Stimulated activated CD8-positive, alpha-beta memory T cell treated with anti-CD3 and anti-CD28 coated beads, Interleukin-2, amount 100 ng/mL, for 48 hours (primary cell): ENCODE measurements at regions not wholly inside any gene's neighbourhood (a gene's known extent, or its start where the extent isn't known, plus 50 kb on each side); places are given as distances from the start of the nearest gene placed in this dataset.

Source experiments
- DNase-seq, 2 donors: peaks; one replicate each; pipeline ENCODE4 v3.0.0-alpha.2; 2020; ENCODE audit warnings: low read depth in 2 of 2

DNA sequence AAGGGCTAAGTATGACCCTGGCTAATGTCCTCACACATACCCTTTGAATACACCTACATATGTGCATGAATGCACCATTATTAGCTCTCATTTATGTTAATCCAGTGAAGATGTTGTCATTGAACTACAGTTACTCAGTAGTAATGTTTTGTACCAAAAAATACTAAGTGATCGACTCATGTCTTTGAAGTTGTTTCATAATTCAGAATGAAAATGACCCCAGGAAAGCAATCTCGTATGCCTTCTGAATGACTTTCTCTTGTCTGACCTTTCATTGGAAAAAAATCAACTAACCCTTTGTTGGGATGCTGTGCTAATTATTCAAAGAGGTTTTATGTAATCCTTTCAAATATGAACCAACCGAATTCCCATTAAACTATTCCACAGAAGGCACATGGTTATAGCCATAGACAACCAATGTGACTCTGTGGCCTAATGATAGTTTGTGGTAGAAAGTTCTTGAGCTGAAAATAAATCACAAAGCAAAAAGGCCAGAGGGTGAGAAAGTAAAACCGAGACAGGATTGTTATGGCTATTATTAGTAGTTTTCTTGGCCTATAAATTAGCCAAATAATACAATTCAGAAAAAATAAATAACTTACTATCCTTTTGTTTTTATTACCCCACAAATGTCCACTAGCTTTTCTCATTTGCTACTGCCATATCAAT lies 86.8 kb upstream of the STARD13 start:
- DNase-seq, result no peak

DNA sequence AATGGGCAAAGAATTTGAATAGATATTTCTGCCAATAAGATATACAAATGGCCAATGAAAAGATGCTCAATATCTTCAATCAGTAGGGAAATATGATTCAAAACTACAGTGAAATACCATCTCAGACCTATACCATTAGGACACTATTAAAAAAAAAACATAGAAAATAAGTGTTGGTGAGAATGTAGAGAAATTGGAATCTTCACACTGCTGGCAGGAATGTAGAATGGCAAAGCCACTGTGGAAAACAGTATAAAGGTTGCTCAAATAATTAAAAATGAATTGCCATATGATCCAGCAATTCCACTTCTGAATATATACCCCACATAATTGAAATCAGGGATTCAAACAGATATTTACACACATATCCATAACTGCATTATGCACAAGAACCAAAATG lies 88.1 kb upstream of the STARD13 start:
- no peak for DNase-seq

DNA sequence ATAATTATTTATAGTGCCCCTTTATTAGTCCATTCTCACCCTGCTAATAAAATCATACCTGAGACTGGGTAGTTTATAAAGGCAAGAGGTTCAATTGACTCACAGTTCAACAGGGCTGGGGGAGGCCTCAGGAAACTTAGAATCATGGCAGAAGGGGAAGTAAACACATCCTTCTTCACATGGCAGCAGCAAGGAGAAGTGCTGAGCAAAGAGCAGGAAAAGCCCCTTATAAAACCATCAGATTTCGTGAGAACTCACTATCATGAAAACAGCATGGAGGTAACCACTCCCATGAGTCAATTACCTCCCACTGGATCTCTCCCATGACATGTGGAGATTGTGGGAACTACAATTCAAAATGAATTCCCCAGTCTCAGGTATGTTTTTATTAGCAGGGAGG lies 89.9 kb upstream of the STARD13 start:
- DNase-seq, result no peak

DNA sequence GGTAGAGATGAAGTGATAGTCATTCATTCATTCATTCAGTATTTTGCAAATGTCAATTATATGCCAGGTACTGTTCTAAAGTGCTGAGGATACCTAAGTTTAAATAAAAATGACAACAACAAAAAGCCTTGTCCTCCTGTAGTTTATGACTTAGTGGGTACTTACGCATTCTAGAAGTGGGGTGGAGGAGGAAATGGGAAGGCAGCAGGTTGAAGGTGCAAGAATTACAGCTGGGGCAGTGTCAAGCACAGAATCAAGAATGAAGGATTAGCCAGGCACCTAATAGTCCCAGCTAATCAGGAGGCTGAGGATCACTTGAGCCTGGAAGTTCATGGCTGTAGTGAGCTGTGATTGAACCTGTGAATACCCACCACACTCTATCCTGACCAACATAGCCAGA lies 90.7 kb upstream of the STARD13 start:
- no peak for DNase-seq

DNA sequence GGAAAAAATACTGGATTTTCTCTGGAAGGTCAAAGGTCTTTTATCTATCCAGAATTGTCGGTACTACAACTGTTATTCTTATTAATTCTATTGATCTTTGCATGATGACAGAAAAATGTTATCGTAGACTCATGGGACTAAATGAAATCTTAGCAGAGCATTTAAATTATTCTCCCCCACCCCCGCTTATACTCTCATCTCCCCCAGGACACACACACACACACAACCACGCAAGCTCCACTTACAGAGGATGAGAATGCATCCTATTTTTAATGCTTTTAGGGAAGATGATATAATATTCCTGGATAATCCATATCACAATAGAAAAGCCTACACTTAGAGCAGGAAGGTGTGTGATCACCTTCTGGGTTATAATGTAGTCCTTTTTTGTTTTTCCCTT lies 91.9 kb upstream of the STARD13 start:
- no peak for DNase-seq

DNA sequence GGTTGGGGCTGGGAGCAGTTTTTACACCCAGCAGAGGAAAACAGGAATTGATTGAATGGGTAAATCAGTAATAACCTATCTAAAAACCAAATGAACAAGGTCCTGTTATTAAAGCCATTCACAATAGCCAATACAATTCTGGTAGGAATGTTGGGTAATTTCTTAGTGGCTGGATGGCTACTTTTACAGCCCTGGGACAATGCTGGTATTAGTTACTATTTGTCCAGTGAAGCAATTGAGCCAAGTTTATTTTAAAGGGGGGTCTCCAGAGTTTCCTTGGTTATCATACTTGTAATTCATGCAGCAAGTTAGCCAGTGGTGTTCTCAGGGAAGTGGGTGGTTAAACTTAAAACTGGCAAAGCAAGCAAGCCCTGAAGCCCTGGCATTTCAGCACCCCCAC lies 92.3 kb upstream of the STARD13 start:
- no peak for DNase-seq

DNA sequence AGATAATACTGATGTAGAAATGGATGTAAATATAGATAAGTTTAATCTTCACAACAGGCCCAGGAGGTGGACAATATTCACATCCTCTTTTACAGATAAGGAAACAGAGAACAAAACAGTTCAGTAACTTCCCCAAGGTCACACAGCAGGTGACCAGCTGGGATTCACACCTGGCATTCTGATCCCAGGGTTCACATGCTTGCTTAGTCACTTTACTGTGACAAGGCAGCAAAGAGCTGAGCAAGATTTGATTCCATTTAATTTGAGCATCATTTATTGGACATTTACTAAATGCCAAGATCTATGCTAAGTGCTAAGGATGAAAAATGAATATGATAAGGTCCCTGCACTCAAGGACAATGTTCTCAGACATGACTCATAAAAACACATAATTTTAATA lies 94.1 kb upstream of the STARD13 start:
- DNase-seq, result no peak

DNA sequence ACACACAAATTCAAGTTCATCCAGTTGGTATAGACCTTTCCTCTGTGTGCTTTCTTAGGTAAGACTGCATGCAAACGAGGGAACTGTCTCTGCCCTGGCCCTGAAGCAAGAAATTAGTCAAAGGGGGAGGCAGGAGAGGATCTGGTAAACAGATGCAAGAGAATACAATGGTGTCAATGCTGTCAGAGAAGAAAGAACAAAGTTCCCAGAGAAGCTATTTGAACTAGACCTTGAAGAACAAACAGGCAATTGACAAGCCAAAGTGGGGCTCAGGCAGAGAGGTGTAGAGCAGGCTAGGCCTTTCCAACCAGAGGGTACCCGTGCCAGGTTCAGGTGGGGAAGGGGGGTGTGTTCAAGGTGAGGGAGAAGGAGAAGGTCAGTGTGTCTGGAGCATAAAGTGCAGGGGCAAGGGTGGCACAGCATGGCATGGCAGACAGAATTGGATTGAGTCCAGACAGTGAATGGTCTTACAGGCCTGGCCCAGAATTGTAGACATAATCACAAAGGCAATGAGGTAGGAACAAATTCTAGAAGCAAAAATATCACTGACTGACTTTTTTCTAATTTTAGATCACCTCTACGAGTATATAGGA lies 95.0 kb upstream of the STARD13 start:
- no peak for DNase-seq

DNA sequence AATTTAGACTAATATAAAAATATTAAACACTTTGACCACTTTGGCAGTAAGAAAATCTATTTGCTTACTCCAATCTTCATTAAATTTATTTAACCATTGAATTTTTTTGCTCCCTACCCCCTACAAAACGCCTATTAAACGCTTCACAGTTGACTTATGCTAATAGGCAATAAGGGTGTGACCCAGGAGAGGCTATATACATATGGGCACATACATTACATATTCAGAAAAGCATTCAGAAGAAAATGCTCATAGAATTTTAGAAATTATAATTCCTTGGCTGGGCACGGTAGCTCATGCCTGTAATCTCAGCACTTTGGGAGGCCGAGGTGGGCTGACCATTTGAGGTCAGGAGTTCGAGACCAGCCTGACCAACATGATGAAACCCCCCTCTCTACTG lies 95.6 kb upstream of the STARD13 start:
- no peak for DNase-seq

DNA sequence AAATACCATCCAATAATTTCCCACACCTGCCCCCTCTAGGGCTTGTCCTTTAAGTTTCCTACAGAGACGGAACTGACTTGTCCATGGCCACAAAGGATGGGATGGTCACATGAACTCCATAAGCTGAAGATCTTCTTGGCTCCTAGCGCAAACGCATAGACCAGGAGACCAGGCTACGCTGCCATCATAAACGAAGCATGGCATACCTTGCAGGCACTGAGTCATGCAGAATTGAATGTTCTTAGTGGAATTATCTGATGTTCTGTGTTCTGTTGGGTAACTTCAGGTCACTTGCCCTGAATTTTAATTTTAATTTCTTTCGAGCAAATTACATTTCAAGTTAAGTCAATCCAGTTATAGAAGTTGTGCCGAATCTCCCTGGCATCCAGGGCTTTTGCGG lies 96.4 kb upstream of the STARD13 start:
- DNase-seq, result no peak

DNA sequence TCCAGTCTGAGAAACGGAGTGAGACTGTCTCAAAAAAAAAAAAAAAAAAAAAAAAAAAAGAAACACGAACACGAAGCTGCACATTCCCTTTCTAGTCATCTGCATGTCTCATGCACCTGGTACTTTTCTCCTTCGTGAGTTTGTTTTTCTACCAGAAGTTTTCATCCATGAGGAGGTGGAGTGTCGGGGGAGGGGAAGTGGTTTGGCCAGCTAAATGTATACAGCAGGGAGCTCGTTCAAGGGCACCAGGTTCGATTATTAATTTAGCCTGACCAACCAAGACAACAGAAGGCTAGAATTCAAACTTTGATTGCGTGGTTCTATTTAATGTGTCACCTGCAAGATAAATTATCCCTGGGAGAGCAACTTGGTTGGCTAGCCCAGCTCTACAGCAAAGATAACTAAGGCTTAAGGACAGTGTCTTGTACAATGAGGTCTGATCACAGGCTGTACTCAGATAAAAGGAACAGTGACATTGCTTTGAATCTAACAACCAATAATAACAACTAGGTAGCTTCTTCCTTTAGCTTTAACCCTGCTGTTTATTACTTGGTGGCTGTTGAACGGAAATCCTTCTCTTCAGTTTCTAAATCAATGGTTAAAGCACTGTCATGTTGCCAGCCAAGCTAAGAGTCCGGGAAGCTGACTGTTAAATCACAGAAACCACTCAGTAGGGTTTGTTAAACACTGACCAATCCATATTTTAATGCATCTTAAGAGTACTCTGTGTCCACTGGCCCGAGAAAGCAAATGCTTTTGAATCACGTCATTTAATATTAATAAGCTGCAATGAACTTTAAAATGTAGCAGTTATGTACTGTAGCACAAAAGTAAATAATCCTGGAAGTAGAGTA lies 98.4 kb upstream of the STARD13 start:
- DNase-seq, result no peak

DNA sequence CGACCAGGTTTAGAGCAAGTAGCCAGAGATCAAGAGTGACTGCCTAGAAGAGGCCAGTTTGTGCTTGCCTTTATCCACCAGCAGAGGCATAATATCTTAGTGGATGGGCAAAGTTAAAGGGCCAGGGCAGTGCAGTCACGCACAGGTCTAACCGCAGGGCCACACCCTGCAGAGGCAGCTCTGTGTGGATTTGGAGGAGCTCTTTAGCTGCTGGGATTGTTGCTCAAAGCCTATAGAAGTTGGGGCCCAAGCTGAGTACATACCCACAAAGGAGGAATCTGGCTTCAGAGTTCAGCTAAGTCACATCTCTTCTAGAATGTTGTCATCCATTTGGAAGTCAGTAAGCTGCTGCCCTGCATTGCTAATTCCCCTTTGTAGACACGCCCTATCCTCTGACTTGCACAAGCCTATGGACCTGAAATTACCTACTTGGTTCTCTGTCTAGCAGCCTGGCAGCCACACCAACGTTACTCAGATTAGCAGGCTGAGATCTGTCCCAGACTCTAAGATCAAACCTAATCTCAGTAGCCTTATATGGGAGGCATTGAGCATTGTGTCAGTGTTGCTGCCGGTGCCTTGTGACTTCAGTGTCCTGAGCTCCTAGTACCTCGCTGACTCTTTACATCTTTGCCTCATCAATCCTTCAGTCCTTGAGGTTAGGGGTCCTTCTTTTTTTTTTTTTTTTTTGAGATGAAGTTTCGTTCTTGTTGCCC lies 102.9 kb upstream of the STARD13 start:
- DNase-seq, result no peak

DNA sequence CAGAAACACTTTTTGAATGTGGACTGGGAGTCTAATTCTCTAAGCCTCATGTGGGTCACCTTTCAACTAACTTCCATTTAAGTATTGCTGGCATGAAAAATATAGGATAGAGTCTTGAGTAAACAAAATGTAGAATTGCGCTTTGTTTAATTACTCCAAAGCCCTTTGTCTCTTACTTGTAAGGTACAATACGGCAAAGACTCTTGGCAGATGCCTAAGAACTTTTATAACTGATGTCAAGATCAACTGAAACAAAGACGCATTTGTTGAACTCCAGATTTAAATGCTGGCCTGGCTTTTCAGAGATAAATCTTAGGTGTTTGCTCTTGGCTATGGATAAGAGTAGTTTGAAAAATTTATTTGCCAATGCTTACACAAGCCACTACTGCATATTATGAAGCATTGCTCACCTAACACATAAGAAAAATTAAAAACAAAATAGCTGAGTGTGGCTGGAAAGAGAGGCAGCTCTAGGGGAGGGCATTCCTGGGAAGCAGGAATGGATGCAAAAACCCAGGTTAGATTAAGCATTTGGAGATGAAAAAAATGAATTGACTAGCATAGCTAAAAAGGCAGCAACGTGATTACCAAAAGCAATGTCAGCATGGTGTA lies 107.3 kb upstream of the STARD13 start:
- no peak for DNase-seq

DNA sequence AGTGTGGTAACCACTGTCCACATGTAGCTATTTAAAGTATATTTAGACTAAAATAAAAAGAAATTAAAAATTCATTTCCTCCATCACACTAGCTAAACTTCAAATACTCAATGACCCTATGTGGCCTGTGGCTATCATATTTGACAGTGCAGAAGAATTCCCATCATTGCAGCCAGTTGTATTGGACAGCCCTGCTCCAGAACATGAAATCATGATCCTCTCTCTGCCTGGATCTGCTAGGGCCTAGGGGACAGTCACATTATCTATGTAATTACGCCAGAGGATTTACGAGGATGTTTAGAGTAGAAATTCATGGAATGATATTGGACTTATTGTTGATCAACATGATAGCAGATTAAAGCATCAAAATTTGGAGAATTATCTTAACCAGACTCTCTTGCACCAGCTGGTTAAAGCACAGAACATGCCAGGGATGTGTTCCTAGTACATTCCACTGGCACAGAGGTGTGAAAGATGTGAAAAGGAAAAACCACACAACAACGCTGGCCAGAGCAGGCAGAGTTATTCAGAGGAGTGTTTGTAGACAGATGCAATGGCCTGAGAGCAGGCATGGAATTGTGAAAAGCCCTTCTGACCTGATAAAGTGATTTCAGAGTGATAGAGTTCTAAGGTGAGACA lies 108.9 kb upstream of the STARD13 start:
- DNase-seq, result no peak

DNA sequence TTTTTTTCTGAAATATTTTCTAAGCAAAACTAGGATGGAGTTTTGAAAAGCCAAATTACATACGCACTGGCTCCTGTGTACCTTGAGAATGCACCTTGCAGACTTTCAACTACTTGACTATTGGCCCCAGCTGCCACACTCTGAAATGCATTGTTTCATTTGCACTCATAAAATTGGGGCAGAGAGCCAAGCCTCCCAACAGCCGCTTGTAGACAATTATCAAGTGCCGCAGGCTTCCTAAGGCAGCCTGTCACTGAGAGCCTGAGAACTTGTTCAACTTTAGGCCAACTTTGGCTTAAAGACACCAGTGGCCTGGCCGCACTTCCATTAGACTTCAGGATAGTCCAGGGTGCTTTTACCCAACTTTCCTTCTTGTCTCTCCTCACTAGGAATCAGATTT lies 115.7 kb upstream of the STARD13 start:
- no peak for DNase-seq

DNA sequence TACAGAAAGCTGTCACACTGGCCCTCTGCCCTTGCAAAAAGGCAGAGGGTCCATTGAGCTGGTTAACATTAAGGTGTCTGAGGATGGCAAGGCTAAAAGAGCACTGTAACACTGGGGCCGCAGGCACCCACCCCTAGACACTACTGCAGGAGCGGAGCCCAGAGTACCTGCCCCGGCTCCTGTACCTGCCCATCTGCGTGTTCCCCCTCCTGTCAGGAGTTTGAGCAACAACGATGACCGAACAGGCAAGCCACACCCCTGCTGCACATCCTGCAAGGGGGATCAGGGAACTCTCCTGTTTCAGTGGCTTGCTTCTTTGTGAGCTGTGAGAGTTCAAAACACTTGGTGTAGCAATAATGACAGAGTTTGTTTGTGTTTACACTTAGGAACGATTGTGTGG lies 117.4 kb upstream of the STARD13 start:
- DNase-seq, result no peak

DNA sequence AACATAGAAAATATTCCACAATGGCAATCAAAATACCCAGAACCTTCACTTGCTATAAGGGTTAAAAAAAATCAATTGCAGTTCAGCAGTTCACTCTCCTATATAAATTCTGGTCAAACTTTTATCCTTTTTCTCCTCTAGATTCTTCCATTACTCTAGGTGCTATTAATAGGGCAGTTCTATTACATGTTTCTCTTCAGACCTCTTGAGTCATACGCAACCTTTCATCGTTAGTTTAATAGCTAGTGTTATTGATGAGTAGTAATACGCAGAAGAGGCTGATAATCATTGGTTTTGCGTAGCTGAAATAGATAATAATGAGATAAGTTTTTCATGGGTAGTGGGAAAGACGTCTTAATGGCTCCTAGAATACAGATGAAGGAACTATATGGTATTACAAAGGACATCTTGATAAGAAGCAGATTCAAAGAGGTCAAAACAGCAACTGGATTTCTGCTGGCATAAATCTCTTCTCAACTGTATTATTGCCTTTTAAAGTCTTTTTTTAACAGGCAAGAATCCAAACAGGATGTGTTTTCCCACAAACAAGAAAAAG lies 118.3 kb upstream of the STARD13 start:
- DNase-seq, result no peak

DNA sequence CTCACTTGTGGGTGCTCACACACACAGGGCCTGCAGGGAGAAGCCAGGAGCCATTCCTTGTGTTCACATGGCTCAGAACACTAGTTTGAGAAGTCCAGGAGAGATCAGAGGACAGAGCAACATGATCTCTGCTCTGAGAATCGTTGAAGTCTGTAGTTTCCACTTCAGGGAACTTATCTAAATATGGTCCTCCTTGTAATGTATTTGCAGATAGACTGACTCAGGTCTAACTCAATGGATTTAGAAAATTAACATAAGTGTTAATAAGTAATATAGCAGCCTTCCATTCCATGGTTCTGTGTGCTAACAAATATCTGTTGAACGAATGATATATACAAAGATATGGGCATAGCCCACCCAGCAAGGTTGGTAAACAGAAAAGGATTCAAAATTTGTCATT lies 119.8 kb upstream of the STARD13 start:
- no peak for DNase-seq

DNA sequence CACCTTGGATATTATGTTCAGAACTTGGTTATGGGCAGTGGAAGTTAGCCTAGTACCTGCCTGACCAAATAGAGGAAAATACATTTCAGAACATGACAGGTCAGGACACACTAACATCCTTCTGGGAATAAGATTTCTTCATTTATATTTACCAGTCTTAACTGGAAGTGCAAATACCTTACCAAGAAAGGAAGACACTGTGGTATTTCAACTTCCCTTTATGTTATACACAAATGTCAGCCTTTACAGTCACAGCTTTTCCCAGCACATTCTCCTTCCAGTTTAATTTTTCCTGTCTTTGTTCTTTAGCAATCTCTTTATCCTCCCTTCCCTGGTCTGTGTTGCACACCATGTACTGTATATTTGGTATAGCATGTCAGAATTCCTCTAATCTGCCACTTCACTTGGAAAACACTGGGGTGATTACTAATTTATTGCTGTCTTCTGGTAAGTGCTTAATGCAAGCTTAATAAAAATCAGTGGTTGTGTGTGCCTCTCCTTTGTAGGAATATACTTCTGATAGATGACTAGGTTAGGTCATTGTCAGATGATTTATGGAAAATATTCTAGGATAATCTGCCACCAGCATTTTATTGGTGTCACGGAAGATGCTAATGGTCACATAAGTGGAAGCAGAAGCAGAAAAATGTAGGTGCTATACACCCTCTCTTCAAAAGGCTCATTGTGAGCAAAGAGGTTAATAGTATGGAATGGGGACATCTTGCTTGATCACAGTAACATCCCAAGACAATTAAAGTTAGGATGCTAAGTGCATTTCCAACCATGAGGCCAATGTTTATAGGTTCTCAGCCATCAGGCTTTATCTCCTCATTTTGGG lies 124.3 kb upstream of the STARD13 start:
- no peak for DNase-seq

DNA sequence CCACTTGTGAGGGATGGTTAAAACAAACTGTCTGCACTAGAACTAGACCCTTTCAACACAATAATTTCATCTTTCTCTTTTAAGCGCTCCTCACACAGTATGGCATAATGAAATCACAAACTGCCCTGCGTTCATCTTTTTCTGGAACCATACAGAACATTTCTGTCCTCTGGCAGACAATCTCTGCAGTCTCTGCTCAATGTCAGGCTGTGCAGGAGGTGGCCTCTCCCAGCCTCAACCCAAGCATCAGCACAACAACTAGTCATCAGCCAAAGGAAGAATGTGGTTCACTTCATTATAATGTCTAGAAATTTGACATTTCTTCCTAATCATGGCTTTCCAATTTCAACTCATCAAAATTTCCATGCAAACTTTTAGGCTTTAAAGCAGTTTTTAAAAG lies 125.1 kb upstream of the STARD13 start:
- no peak for DNase-seq
